OCI-M2 (cell line): ENCODE measurements at regions not wholly inside any gene's neighbourhood (a gene's known extent, or its start where the extent isn't known, plus 50 kb on each side); places are given as distances from the start of the nearest gene placed in this dataset.
"Not testable (repeated sequence)": the region's sequence is repeated elsewhere in the genome, so short reads cannot be mapped to it uniquely, and the experiment has no call there.

Experiments
- DNase-seq: peaks from one replicate; lab custom pipeline; 2025; ENCODE audit not compliant: unreplicated experiment; lab: John Stamatoyannopoulos, UW

DNA sequence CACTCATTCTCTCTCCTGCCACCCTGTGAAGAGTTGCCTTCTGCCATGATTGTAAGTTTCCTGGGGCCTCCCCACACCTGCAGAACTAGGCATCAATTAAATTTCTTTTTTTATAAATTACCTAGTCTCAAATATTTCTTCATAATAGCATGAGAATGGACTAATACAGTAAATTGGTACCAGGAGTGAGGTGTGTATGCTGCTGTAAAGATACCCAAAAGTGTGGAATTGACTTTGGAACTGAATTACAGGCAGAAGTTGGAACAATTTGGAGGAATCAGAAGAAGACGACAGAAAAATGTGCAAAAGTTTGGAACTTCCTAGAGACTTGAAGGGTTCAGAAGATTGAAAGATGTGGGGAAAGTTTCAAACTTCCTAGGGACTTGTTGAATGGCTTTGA, 308.1 kb upstream of the TMPRSS15 start:
- DNase-seq: no peak

DNA sequence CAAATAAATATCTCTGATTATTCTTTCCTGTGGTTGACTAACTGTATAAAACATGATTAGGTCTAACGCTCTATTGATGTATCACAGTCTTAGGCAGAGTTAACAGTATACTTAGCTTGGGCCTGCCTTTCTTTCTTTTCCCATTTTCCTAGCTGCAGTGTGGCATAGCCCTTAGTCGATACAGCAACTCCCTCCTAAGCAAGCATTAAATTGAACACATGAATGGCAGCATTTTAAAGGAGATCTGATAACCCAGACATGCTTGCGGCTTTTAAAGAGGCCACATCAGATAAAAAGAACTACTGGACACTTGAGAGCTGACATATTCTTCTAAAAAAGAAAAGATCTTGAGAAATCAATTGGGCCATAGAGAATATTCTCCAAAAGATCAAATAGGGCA, 312.0 kb upstream of the TMPRSS15 start:
- no peak for DNase-seq

DNA sequence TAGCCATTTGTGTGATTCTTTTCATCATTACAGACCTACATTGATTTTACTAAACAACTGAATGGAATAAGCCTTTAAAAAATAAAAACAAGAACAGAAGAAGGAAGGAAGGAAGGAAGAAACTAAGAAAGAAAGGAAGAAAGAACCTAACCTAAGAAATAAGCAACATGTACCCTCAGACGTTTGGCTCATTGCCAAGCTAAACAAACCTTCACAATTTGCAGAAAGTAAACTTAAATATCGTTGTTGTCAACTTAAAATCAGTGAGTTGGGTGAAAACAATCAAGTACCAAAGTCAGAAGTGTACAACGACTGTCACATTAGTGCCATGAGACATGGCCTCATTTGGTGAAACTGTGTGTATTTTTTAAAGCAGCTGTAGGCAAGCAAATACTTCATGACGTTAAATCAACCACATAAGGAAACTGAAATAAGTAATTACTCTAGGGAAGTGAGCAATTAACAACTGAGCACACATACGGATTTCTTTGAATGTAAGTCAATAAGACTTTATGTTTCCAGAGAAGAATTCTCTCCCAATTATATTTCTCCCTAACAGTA, 313.1 kb upstream of the TMPRSS15 start:
- no peak for DNase-seq

DNA sequence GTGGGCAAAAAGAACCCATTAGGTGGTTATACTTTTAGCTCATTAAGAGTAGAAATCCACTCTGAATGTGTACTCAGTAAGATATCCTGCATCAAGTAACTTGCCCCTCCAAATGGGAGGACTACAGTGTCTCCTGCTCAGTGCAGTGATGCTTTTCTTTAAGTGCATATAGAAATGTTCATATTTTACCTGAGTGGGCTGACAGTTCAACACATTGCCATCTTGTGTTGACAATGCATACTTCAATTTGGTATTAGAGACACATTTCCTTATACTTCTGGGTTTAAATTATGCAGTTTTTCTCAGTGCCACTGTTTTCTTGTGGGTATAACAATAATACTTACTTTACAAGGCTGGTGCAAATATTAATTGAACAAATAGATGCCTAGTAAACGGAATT, 318.6 kb upstream of the TMPRSS15 start:
- DNase-seq: no peak

DNA sequence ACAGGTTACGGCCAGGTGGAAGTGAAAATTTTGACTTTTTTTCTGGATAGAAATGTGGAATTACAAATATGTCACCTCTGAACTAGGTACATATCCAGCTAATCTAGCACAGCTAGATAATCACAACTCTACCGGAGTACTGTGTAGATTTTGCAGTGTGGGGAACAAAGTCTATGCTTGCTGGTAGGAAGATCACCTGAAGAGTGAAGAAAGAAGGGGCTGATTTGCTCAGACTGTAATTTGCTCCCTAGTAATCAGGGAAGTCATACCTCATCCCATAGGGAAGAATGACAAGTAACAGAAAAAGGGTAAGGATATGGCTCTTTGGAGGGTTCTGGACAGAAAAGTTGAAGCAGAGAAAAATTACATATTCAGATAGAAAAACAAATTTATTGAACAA, 319.6 kb upstream of the TMPRSS15 start:
- DNase-seq: no peak

DNA sequence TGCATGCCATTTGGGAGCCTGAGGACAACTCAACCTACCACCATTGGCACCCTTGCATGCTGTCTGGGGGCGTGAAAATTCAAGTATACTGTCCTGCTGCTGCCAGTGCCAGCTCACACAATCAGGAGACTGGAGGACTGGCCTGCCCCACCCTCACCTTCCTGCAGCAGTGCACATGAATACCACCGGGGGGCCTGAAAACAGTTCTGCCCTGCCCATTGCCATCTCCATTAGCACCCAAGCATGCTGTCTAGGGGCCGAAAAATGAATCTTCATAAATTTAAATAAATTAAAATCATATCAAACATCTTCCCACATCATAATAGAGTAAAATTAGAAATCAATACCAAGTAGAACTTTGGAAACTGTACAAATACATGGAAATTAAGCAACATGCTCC, 322.1 kb upstream of the TMPRSS15 start:
- DNase-seq: no peak

DNA sequence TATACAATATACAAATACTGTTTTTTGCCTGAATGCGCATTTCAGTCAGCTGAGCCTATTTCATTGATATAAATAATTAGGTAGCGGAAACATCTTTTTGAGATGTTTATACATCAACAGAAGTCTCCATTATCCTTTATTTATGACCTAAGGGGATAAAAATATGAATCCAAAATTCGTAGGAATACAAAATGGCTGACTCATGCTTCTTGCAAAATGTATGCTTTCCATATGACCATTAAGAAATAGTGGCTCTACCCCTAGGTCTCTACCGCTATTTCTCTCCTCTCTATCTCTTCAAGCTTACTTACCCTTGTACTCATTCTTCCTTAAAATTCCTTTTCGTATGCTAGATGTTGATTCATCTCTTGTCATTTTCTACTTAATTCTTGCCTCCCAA, 338.4 kb upstream of the TMPRSS15 start:
- no peak for DNase-seq

DNA sequence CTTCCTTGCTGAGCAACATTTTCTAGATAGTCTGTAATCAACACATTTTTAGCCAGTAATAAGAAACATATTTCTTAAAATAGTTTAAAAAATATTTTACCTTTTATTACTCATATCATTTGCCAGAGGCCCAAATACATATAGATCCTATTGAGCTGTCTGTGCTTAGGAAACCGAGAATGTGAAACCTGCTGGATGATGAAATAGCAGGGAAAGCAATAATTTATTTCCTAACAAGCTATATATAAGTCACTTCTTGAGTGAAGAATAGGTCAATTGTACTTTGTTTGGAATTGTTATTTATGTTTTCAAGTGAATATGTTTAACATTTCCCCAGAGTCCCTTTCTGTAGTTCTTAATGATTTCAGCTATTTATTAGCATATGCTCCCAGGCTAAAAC, 339.9 kb upstream of the TMPRSS15 start:
- no peak for DNase-seq

DNA sequence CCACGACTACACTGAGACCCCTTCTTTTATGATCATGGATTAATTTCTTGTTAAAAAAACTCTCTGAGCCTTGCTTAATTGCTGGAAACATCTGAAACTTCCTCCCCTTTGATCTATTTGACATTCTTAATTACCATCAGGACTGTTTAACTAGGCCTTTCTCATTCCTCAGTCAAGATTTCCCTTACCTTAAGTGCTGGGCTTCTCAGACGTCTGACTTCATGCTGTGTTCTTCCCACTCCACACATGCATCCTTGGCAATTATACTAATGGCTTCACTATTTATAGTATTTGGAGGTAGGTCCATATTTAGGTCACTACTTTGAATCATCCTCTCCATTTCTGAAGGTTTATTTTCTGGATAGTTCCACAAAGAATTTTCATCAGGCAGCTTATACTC, 341.3 kb upstream of the TMPRSS15 start:
- no peak for DNase-seq

DNA sequence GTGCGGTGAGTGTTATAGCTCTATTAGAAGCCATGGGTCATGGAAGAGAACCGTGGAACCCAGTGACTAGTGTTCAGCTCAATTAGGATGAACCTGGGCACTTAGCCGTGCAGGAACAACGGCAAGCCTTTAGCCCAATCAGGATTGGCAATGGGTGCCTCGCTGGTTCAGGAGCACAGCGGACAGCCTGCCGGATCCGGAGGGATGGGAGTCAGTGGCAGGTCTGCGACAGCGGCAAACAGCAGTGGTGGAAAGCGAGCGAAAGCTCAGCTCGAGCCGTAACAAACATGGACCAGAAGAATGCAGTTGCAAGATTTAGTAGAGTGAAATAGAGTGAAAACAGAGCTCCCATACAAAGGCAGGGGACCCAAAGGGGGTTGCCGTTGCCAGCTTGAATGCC, 349.3 kb upstream of the TMPRSS15 start:
- DNase-seq: not testable (repeated sequence)

DNA sequence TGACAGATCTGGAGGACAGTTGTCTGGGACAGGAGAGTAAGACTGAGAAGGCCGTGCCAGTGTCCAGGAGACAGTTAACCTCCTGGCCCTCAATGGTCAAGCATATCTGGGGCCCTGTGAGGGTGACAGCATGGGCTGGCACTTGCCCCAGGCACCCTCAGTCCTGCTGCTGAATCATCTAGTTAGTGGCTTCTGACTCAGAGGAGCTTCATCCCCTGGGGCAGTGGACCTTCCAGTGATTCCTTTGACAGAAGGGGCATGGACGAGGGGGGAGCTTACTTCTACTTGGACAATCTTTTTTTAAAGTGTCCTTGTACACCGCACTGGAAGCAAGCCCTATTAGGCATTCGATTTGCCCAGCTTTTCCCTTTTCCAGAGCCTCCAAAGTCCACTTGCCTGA, 352.7 kb upstream of the TMPRSS15 start:
- DNase-seq: not testable (repeated sequence)

DNA sequence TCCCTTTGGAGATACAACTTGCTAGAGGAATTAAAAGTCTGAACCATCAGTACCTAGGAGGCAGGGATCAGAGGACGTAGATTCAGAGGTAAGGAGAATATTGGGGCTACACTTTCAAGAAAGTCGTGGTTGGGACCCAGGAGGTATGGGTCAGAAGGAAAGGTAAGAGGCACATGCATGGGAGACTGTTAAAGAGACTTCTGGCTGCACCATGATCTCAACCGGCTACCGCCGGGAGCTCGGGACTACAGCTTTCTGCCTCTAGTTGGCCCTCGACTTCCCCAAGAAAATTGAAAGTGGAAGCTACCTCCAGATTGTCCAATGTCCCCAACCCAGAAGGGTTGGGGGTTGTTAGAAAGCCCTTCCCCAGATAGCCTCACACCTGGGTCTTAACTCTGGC, 355.7 kb upstream of the TMPRSS15 start:
- DNase-seq: no peak

DNA sequence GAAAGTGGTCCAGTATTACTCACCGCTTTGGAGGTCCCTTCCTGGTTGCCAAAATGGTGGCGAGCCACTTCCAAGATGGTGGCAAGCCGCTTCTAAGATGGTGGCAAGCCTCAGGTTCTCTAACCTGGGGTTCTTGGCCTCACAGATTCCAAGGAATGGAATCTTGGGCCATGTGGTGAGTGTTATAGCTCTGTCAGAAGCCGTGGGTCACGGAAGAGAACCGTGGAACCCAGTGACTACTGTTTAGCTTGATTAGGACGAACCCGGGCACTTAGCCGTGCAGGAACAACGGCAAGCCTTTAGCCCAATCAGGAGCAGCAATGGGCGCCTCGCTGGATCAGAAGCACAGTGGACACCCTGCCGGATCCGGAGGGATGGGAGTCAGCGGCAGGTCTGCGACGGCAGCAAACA, 356.2 kb upstream of the TMPRSS15 start:
- no peak for DNase-seq

DNA sequence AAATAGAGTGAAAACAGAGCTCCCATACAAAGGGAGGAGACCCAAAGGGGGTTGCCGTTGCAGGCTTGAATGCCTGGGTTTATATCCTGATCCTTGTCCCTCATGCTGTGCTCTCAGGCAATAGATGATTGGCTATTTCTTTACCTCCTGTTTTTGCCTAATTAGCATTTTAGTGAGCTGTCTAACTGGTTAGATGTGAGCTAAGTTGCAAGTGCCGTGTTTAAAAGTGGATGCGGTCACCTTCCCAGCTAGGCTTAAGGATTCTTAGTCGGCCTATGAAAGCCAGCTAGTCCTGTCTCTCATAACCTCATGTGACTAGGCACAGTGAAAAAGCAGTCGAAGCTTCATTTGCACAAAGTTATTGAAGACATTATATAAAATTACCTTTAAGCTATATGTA, 356.7 kb upstream of the TMPRSS15 start:
- DNase-seq: no peak

DNA sequence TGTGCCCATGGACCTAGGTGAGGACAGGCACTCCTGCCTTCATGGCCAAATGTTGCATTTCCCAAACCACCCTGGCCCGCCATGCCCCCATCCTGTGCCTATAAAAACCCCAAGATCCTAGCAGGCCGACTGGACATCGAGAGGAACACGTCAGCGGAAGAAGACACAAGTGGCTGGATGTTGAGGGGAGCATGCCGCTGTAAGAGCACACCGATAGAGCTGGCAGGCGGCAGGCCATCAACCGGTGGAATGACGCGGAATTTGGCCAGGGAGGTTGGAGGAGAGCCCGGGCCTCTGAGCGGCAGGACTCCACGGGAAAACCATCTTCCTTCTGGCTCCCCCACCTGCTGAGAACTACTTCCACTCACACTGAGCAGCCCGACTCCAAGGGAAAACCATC, 361.1 kb upstream of the TMPRSS15 start:
- DNase-seq: no peak

DNA sequence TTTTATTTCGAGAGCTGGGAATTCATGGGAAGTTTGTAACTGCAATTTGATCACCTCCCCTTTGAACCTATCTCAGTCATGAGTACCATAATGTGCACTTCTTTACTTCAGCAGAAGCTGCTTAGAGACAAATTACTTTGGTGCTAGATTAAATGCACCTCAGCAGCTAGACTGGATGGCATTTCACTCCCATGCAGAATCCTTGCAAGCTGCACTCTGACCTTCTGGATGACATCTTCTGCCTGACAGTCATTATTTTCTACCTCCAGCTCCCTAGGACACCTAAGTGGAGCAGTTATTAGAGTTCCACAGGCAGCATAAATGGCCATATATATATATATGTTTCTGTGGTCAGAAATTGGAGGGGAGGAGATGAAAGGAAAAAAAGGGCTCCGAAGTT, 366.0 kb upstream of the TMPRSS15 start:
- DNase-seq: no peak

DNA sequence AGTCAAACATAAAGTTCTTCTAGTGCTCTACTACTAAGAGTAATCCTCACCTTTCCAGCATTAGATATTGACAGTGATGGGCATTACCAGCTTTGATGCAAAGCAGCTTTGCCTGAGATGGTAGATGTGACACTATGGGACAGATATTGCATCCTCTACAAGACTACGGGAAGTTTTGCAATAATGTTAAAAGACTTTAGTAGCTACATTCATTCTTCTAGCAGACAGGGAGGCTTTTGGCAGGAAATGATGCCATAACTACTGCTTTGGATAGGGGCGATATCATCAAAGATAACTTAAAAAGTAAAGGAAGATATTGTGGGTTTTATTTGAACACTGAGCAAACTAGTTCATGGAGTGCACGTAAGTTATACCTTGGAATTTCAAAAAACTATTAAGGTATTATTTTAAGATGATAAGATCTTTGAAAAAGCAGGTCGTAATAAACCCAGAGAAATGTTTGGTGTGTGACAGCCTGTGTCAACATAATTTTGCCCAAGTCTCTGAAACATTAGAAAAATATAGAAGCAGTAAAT, 368.3 kb upstream of the TMPRSS15 start:
- no peak for DNase-seq

DNA sequence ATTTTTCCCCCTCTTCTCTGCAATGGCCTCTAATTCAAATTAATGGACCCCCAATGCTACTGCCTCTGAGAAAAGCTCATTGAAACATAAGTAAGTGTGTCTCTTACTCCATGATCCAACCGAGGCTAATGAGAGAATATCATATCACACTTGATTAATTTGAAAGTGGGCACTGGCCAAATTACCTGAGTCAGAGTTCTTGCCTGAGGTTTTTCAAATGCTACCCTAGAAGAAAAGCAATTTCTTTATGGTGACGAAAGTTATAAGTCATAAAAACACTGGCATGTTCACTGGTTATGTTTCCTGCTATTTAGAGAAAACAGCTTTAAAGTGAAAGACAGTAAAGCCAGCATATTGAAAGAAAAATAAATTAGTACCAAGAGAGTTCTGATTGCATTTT, 368.8 kb upstream of the TMPRSS15 start:
- no peak for DNase-seq

DNA sequence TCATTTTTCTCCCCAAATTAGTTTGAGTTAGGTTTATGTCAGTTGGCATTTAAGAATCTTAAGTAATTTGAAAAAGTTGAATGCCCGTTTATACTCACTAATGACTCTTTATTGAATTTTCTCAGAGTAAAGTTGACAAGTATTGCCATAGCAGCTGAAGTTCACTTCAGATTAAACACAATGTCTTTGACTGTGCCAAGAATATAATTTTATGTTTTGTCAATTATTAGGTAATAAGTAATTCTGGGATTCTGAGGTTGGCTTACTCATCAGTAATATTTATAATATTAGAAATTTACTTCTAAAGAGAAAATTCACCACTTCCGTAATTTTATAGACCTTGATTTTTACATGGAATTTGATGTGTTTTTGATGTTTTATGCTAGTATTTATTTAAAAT, 369.3 kb upstream of the TMPRSS15 start:
- no peak for DNase-seq

DNA sequence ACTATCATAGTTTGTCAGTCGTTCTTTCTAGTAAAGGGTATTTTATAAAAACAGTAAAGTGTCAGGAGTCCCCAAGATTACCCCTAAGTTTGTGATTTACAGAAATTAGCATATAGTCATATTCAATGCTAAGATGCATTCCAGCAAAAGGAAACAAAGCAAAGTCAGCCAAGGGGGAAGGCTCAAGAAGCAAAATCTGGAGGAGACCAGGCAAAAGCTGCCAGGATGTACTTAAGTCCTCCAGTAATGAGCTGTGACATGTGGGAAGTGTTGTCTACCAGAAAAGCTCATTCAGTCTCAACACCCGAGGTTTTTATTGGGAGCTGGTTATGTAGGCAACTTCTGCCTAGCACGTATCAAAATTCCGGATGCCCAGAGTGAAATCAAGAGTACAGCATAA, 373.4 kb upstream of the TMPRSS15 start:
- no peak for DNase-seq

DNA sequence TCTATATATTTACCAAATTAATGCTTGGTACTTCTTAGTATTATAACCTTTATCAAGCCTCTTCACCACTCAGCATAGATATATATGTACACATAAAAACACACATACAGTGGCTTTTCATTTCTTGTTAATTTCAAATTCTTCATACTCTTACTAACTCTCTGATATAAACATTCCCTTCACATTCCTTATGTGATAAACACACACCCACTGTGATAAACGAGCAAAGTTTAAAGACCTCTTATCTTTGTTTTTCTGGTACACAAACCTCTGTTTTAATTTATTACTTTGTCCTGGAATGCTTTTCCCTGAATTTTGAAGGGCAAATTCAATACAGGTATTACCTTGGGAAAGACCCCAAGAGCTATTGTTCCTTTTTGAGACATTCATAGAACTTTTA, 379.1 kb upstream of the TMPRSS15 start:
- DNase-seq: no peak

DNA sequence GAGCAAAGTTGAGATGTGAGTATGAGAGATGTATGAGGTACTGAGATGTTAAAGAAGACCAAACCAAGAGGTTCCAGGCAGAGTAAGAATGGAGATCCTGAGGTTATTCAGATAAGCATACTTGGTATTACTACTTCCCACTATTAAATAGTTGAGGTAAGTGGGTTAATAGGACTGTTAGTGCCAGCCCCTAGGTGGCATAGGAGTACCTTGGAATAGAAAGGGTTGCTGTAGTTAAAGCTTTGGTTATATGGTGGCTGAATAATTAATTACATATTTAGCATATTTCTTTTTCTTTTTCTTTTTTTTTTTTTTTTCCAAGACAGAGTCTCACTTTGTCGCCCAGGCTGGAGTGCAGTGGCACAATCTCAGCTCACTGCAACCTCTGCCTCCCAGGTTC, 397.9 kb upstream of the TMPRSS15 start:
- DNase-seq: no peak

DNA sequence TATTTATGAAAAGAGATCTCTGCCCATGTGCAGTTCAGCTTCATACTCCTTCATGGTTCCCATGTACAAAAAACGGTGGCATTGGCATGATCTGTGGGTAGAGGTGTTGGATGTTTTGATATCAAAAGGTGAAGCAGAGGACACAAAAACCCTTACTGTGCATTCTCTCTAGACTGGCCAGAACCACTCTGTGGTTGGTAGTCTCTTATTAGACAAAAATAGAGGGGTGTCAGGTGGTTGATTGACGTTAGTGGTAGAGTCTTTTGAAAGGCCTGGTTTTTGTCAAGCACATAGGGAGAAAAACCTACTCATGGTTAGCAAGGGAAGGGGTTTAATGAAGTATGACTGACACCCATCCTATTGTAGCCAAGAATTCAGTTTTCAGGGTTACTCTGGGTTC, 400.0 kb upstream of the TMPRSS15 start:
- no peak for DNase-seq

DNA sequence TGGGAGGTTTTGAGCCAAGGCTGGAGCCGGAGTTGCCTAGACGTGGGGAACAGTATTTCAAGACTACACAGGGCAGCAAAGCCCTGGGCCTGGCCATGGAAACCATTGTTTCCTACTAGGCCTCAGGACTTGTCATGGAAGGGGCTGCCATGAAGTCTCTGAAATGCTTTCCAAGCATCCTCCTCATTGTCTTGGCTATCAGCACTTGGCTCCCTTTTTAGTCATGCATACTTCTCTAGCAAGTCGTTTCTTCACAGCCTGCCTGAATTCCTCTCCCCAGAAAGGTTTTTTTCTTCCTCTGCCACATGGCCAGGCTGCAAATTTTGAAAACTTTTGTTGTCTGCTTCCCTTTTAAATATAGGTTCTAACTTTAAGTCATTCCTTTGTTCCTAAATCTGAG, 406.6 kb upstream of the TMPRSS15 start:
- no peak for DNase-seq
